ENCODE measurements at regions not wholly inside any gene's neighbourhood (a gene's known extent, or its start where the extent isn't known, plus 50 kb on each side); places are given as distances from the start of the nearest gene placed in this dataset.

- TF ChIP-seq ZNF639 (CRISPR knock-in tag; conservative IDR thresholded peaks at IDR 0.05) (no peak; the same call in 1 of the 2 replicates), ZNF234 (CRISPR knock-in tag; conservative IDR thresholded peaks at IDR 0.05) (no peak; the same call in 1 of the 2 replicates), E2F5 (CRISPR knock-in tag; conservative IDR thresholded peaks at IDR 0.05) (no peak), ZNF597 (CRISPR knock-in tag; IDR thresholded peaks at IDR 0.05) (no peak), ZNF318 (CRISPR knock-in tag; IDR thresholded peaks at IDR 0.05) (peak; percentile 59; the same call in 1 of the 2 replicates), ZSCAN5A (CRISPR knock-in tag; IDR thresholded peaks at IDR 0.05; ENCODE audit: borderline replicate concordance) (peak; percentile 32; the same call in 1 of the 2 replicates), ZNF331 (CRISPR knock-in tag; IDR thresholded peaks at IDR 0.05) (peak; percentile 94), PHF8 (CRISPR knock-in tag; IDR thresholded peaks at IDR 0.05) (peak; percentile 51; the same call in 1 of the 2 replicates), HNRNPL (IDR thresholded peaks at IDR 0.05; ENCODE audit: low read depth, low read length) (0 out of 2 replicates have a peak, but pooled peaks have one; percentile 22), E2F1 (CRISPR knock-in tag; IDR thresholded peaks at IDR 0.05) (peak; percentile 26; the same call in 1 of the 2 replicates), MEIS1 (CRISPR knock-in tag; IDR thresholded peaks at IDR 0.05; ENCODE audit: borderline replicate concordance) (peak; percentile 30; the same call in 1 of the 2 replicates), RAD21 (CRISPR knock-in tag; IDR thresholded peaks at IDR 0.05) (peak; percentile 63), ZFP62 (CRISPR knock-in tag; IDR thresholded peaks at IDR 0.05) (no peak)
Measured at GRCh38 chr20:22511943-22512910, 72.1 kb downstream of the FOXA2 start (continued).

All from HepG2 (cell line).